NCI-H526 treated with DMSO at 0.1 percent for 48 hours (cell line): ENCODE measurements at regions not wholly inside any gene's neighbourhood (a gene's known extent, or its start where the extent isn't known, plus 50 kb on each side); places are given as distances from the start of the nearest gene placed in this dataset.
"Not testable (repeated sequence)": the region's sequence is repeated elsewhere in the genome, so short reads cannot be mapped to it uniquely, and the experiment has no call there.

Experiments
- DNase-seq: peaks from one replicate; lab custom pipeline; 2025; lab: John Stamatoyannopoulos, UW

- no peak for DNase-seq
Measured at GRCh38 chr18:42328931-42329330, 373.9 kb downstream of the PIK3C3 start.

GRCh38 chr18:42330296-42330695, 375.3 kb downstream of the PIK3C3 start:
- DNase-seq, result no peak

GRCh38 chr18:42333558-42333957, 378.5 kb downstream of the PIK3C3 start:
- DNase-seq, result no peak

GRCh38 chr18:42334931-42335330, 379.9 kb downstream of the PIK3C3 start:
- no peak for DNase-seq

GRCh38 chr18:42336139-42336538, 381.1 kb downstream of the PIK3C3 start:
- no peak for DNase-seq

- DNase-seq, result not testable (repeated sequence)
Measured at GRCh38 chr18:42337337-42337736, 382.3 kb downstream of the PIK3C3 start.

GRCh38 chr18:42338683-42339082, 383.6 kb downstream of the PIK3C3 start:
- no peak for DNase-seq

- no peak for DNase-seq
Measured at GRCh38 chr18:42339372-42339771, 384.3 kb downstream of the PIK3C3 start.

- no peak for DNase-seq
Measured at GRCh38 chr18:42340423-42341009, 385.5 kb downstream of the PIK3C3 start.

GRCh38 chr18:42341423-42341822, 386.4 kb downstream of the PIK3C3 start:
- DNase-seq, result no peak

GRCh38 chr18:42348722-42349121, 393.7 kb downstream of the PIK3C3 start:
- DNase-seq, result no peak

GRCh38 chr18:42351455-42351854, 396.4 kb downstream of the PIK3C3 start:
- no peak for DNase-seq

- DNase-seq, result no peak
Measured at GRCh38 chr18:42360716-42361115, 405.7 kb downstream of the PIK3C3 start.

- no peak for DNase-seq
Measured at GRCh38 chr18:42363446-42364441, 408.7 kb downstream of the PIK3C3 start.

- DNase-seq, result no peak
Measured at GRCh38 chr18:42364766-42365165, 409.7 kb downstream of the PIK3C3 start.

- DNase-seq, result no peak
Measured at GRCh38 chr18:42365591-42365990, 410.6 kb downstream of the PIK3C3 start.

GRCh38 chr18:42373584-42373983, 418.6 kb downstream of the PIK3C3 start:
- DNase-seq, result no peak

- no peak for DNase-seq
Measured at GRCh38 chr18:42374961-42375360, 419.9 kb downstream of the PIK3C3 start.

- not testable (repeated sequence) for DNase-seq
Measured at GRCh38 chr18:42378854-42379253, 423.8 kb downstream of the PIK3C3 start.

- DNase-seq, result not testable (repeated sequence)
Measured at GRCh38 chr18:42381236-42381635, 426.2 kb downstream of the PIK3C3 start.

- DNase-seq, result no peak
Measured at GRCh38 chr18:42392416-42392815, 437.4 kb downstream of the PIK3C3 start.

GRCh38 chr18:42392926-42393325, 437.9 kb downstream of the PIK3C3 start:
- DNase-seq, result no peak

GRCh38 chr18:42394238-42394637, 439.2 kb downstream of the PIK3C3 start:
- no peak for DNase-seq
